GM23248 (cell line): ENCODE measurements at regions not wholly inside any gene's neighbourhood (a gene's known extent, or its start where the extent isn't known, plus 50 kb on each side); places are given as distances from the start of the nearest gene placed in this dataset.
"Not testable (repeated sequence)": the region's sequence is repeated elsewhere in the genome, so short reads cannot be mapped to it uniquely, and the experiment has no call there.

ENCODE experiments used
- DNase-seq: peaks from one replicate; pipeline ENCODE4 v3.0.0-alpha.2; 2015
- H2AFZ ChIP-seq: fragments of 200-600 bp; sonication (generic); 2 replicates; pipeline ENCODE4 v1.6.1; 2016; ENCODE audit warnings: antibody characterized with exemption
- H3F3A ChIP-seq: fragments of 200-600 bp; sonication (generic); 2 replicates; pipeline ENCODE4 v1.6.1; 2016; ENCODE audit warnings: mild to moderate bottlenecking, antibody characterized with exemption, mixed run types; ENCODE audit not compliant: insufficient read depth
- H3K27ac ChIP-seq: fragments of 200-600 bp; sonication (generic); 2 replicates; pipeline ENCODE4 v1.5.1; 2016; ENCODE audit warnings: mild to moderate bottlenecking
- H3K27me3 ChIP-seq: fragments of 200-600 bp; sonication (generic); replicated peaks from 2 replicates; pipeline ENCODE4 v1.6.1; 2016; ENCODE audit warnings: mild to moderate bottlenecking; ENCODE audit not compliant: insufficient read depth
- H3K36me3 ChIP-seq: fragments of 200-600 bp; sonication (generic); 2 replicates; pipeline ENCODE4 v1.6.1; 2016; ENCODE audit warnings: low read depth, mild to moderate bottlenecking
- H3K4me1 ChIP-seq: fragments of 200-600 bp; sonication (generic); 2 replicates; pipeline ENCODE4 v1.6.1; 2016; ENCODE audit warnings: mild to moderate bottlenecking; ENCODE audit not compliant: insufficient read depth
- H3K4me2 ChIP-seq: fragments of 200-600 bp; sonication (generic); one replicate; pipeline ENCODE4 v1.6.1; 2016; ENCODE audit warnings: mild to moderate bottlenecking; ENCODE audit not compliant: unreplicated experiment
- H3K4me3 ChIP-seq: fragments of 200-600 bp; sonication (generic); 2 replicates; pipeline ENCODE4 v1.5.1; 2016; ENCODE audit warnings: mild to moderate bottlenecking
- H3K79me2 ChIP-seq: fragments of 200-600 bp; sonication (generic); 2 replicates; pipeline ENCODE4 v1.6.1; 2016; ENCODE audit warnings: mild to moderate bottlenecking; ENCODE audit not compliant: insufficient read depth
- H3K9ac ChIP-seq: fragments of 200-600 bp; sonication (generic); 2 replicates; pipeline ENCODE4 v1.6.1; 2016; ENCODE audit warnings: mild to moderate bottlenecking
- H3K9me2 ChIP-seq: fragments of 200-600 bp; sonication (generic); 2 replicates; pipeline ENCODE4 v1.6.1; 2016; ENCODE audit warnings: mixed run types, mild to moderate bottlenecking, moderate library complexity; ENCODE audit not compliant: insufficient read depth
- H3K9me3 ChIP-seq: fragments of 200-600 bp; sonication (generic); one replicate; pipeline ENCODE4 v1.6.1; 2017; ENCODE audit warnings: low read depth
- H4K20me1 ChIP-seq: fragments of 200-600 bp; sonication (generic); 2 replicates; pipeline ENCODE4 v1.6.0; 2016; ENCODE audit not compliant: insufficient read depth
- EZH2 ChIP-seq: fragments of 200-600 bp; sonication (generic); IDR thresholded peaks from 2 replicates; pipeline ENCODE4 v1.6.1; 2018; ENCODE audit warnings: antibody characterized with exemption, mild to moderate bottlenecking; ENCODE audit not compliant: insufficient read depth, poor library complexity, severe bottlenecking
- EZH2phosphoT487 ChIP-seq: fragments of 200-600 bp; sonication (generic); IDR thresholded peaks from 2 replicates; pipeline ENCODE4 v1.6.1; 2018; ENCODE audit warnings: antibody characterized with exemption, moderate library complexity, mild to moderate bottlenecking, low read depth; ENCODE audit not compliant: insufficient read depth
- WGBS, 2 experiments: methylation state at CpG; one replicate each; pipeline ENCODE4 v1.1.6; 2015 to 2017; ENCODE audit warnings: low lambda C conversion rate in 2 of 2, low coverage in 1 of 2; ENCODE audit errors: missing lambda C conversion rate in 2 of 2; 5-methylcytosine and 5-hydroxymethylcytosine counted together
- in situ Hi-C: fragments of 300-500 bp; cut with MboI; formaldehyde crosslinking; loops from 2 replicates; pipeline ENCODE4 v1.15.0; 2020

DNA sequence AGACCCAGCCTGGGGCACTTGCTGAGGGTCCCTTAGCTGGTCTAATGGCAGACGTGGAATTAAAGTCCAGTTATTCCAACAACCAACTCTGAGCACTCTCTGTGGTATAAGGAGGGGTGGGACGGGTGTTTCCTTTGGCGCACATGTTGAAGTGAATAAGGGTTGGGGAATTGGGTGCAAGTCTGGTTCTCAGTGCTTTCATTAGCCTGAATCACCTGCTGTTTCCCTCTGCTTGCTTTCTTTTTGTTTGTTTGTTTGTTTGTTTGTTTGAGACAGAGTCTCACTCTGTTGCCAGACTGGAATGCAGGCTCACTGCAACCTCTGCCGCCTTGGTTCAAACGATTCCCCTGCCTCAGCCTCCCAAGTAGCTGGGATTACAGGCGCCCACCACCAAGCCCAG, 110.1 kb downstream of the TNFAIP3 start:
- Histone ChIP-seq H3K9me2 (no peaks in the 10 kb centered on the region), H3K27me3 (no peaks in the 10 kb centered on the region), H2AFZ (no peak overlapping the region), H3K4me1 (no peaks in the 10 kb centered on the region), H3K9me3 (no peaks in the 10 kb centered on the region), H4K20me1 (no peaks in the 10 kb centered on the region), H3F3A (0 out of 2 replicates have a peak, but pooled peaks cover 4% of the 10 kb centered on the region), H3K9ac (no peak overlapping the region), H3K27ac (no peak overlapping the region), H3K4me2 (no peak overlapping the region), H3K79me2 (no peaks in the 10 kb centered on the region), H3K36me3 (no peaks in the 10 kb centered on the region), H3K4me3 (no peak overlapping the region)
- TF ChIP-seq EZH2phosphoT487 (no peak), EZH2 (no peak)
- 59 to 64% methylated on average over 6 of the region's 6 CpGs for WGBS, 2 experiments
- DNase-seq: no peak
- in situ Hi-C loops: no loop called here

DNA sequence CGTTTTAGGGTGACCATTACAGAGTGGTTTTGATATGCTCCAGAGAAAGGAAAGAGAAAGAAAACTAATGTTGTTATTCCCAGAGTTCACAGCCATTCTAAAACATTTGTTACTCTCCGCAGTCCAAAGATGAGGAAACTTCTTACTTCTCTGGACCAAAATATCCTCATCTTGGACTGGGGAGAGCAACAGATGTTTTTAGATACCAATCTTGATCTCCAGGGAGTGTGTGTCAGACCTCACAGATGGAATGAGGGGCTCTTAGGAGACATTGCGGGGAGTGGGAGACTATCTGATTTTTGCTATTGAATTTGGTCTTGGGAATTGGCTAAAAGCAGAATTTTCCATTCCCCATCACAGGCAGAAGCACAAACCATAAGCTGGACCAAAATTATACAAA, 110.8 kb downstream of the TNFAIP3 start:
- H3K4me3 ChIP-seq: no peak overlapping the region
- H3K27ac ChIP-seq: no peak overlapping the region
- no peaks in the 10 kb centered on the region for H4K20me1 ChIP-seq
- TF ChIP-seq EZH2: no peak
- TF ChIP-seq EZH2phosphoT487: no peak
- no peak for DNase-seq
- no peaks in the 10 kb centered on the region for H3K4me1 ChIP-seq
- no peaks in the 10 kb centered on the region for H3K9me2 ChIP-seq
- H3K79me2 ChIP-seq: no peaks in the 10 kb centered on the region
- WGBS, 2 experiments: 1 to 3% methylated on average over 3 of the region's 3 CpGs
- in situ Hi-C loops: no loop called here
- H3K4me2 ChIP-seq: no peak overlapping the region
- no peak overlapping the region for H2AFZ ChIP-seq
- 0 out of 2 replicates have a peak, but pooled peaks cover 4% of the 10 kb centered on the region for H3F3A ChIP-seq
- no peak overlapping the region for H3K9ac ChIP-seq
- H3K36me3 ChIP-seq: no peaks in the 10 kb centered on the region
- no peaks in the 10 kb centered on the region for H3K9me3 ChIP-seq
- no peaks in the 10 kb centered on the region for H3K27me3 ChIP-seq

DNA sequence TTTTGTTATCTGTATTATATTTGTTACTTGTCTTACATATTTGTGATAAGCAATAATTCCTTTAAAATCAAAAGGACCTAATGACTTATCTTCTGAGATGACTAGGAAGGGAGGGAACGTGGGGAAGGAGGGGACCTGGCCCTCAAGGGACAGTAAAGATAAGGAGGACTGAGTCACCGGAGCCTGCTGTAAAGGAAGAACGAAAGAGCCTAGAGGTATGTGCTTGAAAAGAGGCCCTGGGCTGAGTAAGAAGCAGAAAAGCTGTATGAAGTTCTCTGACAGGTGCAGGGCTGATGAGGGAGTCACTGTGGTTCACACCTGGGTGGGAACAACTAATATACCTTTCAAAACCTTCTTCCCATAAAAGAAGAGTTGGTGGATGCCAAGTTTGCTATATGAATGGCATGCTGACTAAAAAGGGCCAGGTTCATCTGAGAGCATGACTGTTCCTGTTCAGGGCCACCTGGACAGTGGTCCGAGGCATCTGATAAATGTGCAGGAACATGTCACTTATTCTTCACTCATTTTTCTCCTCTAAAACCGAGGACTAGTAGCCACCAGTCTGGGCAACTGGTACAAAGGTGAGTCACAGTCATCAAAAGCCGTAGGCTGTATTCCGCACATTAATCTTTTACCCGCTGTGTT, 111.3 kb downstream of the TNFAIP3 start:
- Histone ChIP-seq H3K4me2 (no peak overlapping the region), H3K36me3 (no peaks in the 10 kb centered on the region), H3K9me3 (no peaks in the 10 kb centered on the region), H3K9ac (no peak overlapping the region), H3K27me3 (no peaks in the 10 kb centered on the region), H3K79me2 (no peaks in the 10 kb centered on the region), H3K4me1 (no peaks in the 10 kb centered on the region), H3K9me2 (no peaks in the 10 kb centered on the region), H3F3A (0 out of 2 replicates have a peak, but pooled peaks cover 4% of the 10 kb centered on the region), H2AFZ (no peak overlapping the region), H3K4me3 (no peak overlapping the region), H4K20me1 (no peaks in the 10 kb centered on the region), H3K27ac (no peak overlapping the region)
- DNase-seq: peak; percentile 27
- 67 to 69% methylated on average over 8 of the region's 8 CpGs for WGBS, 2 experiments
- TF ChIP-seq EZH2phosphoT487 (no peak), EZH2 (no peak)
- in situ Hi-C loops: no loop called here

DNA sequence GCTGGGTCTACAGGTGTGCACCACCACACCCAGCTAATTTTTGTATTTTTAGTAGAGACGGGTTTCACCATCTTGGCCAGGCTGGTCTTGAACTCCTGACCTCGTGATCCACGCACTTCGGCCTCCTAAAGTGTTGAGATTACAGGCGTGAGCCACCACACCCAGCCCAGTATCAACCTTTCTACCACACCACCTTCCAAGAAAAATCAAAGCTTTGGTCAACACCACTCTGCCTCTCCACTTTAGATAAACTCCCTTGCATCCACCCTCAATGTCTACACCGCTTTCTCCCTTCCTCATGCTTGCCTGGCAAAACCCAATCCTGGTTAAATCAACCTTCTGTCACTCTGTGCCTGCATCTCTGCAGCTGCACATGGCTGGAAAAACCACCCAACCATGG, 112.2 kb downstream of the TNFAIP3 start:
- in situ Hi-C loops, H3K9me3 ChIP-seq, H3K79me2 ChIP-seq, H3K27ac ChIP-seq, H3K9ac ChIP-seq, H3K36me3 ChIP-seq, H3K4me2 ChIP-seq, H3F3A ChIP-seq, H2AFZ ChIP-seq, H3K4me1 ChIP-seq, H4K20me1 ChIP-seq, H3K4me3 ChIP-seq, DNase-seq, H3K27me3 ChIP-seq, H3K9me2 ChIP-seq: not testable (repeated sequence)
- WGBS, 2 experiments: 73 to 75% methylated on average over 6 of the region's 6 CpGs

DNA sequence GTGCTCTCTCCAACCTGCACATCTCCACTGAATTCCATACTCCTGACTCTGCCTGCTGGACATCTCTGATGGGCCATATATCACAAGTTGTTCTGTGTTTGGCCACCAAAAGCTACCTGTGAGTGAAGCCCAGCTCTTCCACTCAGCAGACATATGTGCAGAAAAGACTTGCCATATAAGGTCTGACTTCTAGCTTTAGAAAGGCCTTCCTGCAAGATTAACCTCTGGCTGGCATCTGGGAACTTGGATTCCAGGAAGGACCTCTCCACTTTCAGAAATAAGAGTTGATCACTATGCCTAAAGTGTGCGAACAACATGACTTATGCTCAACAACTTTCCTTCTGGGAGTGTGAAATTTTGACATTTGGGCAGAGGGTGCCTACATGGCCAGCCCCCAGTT, 113.7 kb downstream of the TNFAIP3 start:
- Histone ChIP-seq H3K9me3 (no peaks in the 10 kb centered on the region), H4K20me1 (no peaks in the 10 kb centered on the region), H3F3A (0 out of 2 replicates have a peak, but pooled peaks cover 4% of the 10 kb centered on the region), H3K9ac (no peak overlapping the region), H3K4me3 (no peak overlapping the region), H3K4me1 (no peaks in the 10 kb centered on the region), H3K79me2 (no peaks in the 10 kb centered on the region), H3K4me2 (no peak overlapping the region), H3K36me3 (no peaks in the 10 kb centered on the region), H3K27ac (no peak overlapping the region), H3K27me3 (no peaks in the 10 kb centered on the region), H3K9me2 (no peaks in the 10 kb centered on the region), H2AFZ (no peak overlapping the region)
- no peak for DNase-seq
- in situ Hi-C loops: no loop called here
- WGBS, 2 experiments: 91 to 93% methylated on average over 1 of the region's 1 CpG
- TF ChIP-seq EZH2phosphoT487: no peak
- TF ChIP-seq EZH2: no peak
